Middle frontal gyrus (tissue), 1 donor: ENCODE measurements at regions not wholly inside any gene's neighbourhood (a gene's known extent, or its start where the extent isn't known, plus 50 kb on each side); places are given as distances from the start of the nearest gene placed in this dataset.
"Not testable (repeated sequence)": the region's sequence is repeated elsewhere in the genome, so short reads cannot be mapped to it uniquely, and the experiment has no call there.

Experiments
- DNase-seq: peaks from one replicate; pipeline ENCODE4 v3.0.0-alpha.2; 2015; ENCODE audit warnings: low spot score; ENCODE audit errors: extremely low spot score

GRCh38 chr11:116028506-116028905 lies 524.3 kb upstream of the CADM1 start:
- not testable (repeated sequence) for DNase-seq

DNA sequence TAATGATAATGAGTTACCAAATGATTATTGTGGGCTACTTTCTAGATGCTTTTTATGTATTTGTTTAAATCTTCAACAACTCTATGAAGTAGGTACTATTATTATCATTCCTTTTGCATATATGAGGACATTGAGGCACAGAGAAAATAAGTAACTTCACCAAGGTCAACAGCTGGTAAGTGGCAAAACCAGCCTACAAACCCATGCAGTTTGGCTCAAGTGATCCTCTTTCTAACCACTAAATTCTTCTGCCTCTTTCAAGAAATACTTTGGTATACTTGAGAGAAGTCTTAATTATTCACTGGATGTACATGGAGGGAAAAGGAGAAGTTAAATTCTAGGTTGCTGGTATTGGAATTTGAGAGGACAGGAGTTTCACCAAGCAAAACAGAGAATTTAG lies 495.2 kb upstream of the CADM1 start:
- DNase-seq: no peak

- no peak for DNase-seq
These were observed 492.6 kb upstream of the CADM1 start for GRCh38 chr11:115996808-115997188.

DNA sequence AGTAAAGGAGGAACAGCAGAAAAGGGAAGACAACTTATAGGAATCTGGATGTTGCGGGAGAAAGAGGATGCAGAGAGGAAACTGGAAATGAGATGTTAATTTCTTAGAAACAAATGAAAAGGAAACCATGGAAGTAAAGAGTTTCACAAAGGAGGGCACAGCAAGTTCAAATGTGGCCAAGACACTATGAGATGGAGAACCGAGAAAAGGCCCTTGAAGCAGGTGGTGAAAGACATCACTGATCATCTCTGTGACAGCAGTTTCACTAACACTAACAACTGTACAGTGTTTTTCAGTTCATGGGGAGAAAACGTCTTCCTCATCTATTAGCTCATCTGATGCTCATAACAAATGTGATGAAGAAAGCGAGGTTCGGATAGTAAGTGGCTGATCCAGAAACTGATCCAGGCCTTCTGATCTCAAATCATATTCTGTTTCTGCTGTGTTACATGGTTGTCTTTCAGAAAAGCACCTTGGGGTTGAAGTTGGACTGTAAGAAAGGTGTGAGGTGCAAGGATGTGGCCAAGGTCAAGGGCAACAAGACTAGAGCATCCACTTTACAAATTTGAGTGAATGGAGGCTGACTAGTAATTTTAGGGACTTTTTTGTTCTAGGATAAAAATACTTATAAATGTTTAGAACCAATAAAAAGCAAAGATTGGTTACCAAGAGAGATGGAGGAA lies 492.1 kb upstream of the CADM1 start:
- DNase-seq: no peak

- DNase-seq: no peak
These were observed 489.4 kb upstream of the CADM1 start for GRCh38 chr11:115993590-115993989.

DNA sequence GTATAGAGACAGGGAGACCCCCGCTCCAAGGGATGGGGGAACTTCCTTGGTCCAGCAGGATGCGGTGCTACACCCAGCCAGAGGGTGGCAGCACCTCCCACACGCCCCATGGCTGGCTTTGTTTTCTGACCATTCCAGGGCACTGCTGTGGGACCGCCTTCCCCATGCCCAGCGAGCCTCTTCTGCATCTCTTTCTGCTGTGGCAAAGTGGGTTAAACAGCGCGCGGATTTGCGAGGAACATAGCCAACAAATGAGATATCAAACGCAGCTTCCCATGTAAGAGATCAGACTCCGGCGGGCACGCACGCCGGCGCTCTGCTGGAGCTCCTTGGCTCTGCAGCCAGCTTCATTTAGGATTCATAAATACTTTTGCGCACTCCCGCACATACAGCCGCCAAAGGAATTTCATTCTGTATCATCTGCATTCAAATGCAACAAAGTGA lies 485.8 kb upstream of the CADM1 start:
- DNase-seq: no peak

DNA sequence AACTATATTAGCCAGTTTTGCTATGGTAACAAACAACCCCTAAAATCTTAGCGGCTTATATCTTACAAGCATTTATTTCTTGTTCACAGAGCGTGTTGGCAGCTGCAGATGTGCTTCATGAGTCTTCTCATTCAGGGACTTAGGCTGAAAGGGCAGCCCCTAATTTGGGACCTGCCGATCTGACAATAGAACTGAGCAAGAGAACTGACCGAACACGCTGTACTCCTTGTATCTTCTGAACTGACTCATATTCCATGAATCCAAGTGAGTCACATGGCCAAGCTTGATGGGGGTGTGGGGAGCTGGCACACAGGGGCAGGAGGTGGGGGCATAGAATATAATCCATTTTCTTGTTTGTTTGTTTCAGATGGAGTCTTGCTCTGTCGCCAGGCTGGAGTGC lies 481.7 kb upstream of the CADM1 start:
- DNase-seq: no peak

GRCh38 chr11:115984228-115984627 lies 480.0 kb upstream of the CADM1 start:
- DNase-seq: no peak

DNA sequence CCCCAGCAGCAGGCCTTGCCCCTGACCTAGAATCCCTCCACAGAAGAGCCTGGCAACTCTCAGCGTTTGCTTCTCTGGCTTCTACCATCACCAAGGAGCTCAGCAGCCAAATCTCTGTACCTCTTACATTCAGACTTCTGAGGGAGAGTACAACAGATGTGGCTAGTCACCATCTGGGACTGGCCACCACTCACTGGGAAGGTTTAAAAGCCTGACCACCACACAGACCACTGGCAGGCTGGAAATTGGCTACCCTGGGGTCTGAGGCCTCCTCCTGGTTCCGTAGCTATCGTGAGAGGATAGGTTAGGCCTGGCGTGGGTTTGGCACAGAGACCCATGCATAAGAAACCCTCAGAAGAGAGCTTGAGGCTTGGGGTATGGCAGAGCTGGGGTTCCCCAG lies 478.5 kb upstream of the CADM1 start:
- DNase-seq: no peak

DNA sequence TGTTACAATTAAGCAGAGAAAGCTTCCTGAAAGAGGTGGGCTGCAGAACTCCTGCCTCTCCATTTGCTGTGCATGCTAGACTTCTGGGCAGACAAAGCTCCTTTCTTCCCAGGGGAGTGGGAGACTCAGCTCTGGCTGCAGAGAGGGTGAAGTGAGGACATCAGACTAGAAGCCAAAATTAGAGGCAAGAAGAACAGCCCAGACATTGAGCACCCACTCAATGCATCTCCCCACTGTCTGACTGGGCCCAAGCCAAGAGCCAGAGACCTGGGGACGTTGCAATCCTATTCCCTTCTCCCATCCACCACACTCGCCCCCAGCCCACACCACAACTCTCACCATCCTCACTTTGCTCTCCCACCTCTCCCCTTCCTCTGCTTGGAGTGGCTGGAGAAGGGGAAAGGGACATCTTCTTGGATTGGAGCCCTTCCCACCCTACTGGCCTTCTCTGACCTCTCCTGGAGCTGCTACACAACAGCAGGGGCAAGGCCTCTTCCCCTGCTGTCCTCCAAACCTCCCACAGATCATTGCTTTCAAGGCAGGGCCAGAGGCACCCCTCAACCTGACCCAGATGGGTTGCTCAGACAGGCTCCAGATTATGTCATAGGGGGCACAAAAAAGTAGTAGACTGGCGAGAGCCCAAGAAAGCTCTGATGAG lies 477.7 kb upstream of the CADM1 start:
- DNase-seq: no peak

DNA sequence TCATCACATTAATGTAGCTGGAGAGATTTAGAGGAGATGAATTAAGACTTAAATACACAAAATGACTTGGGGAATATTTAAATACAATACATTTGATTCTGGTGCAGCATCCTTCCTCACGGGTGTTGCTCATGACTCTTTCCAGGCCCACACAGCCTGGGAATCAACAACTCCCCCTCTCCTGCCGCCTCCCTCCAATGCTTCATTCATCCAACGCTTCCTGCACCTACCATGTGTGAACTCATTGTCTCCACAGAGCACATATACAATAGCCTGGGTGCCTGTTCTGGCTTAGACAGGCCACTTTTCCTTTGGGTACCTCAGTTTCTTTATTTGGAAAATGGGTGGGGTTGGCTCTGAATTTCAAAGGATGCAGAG lies 476.9 kb upstream of the CADM1 start:
- DNase-seq: no peak

DNA sequence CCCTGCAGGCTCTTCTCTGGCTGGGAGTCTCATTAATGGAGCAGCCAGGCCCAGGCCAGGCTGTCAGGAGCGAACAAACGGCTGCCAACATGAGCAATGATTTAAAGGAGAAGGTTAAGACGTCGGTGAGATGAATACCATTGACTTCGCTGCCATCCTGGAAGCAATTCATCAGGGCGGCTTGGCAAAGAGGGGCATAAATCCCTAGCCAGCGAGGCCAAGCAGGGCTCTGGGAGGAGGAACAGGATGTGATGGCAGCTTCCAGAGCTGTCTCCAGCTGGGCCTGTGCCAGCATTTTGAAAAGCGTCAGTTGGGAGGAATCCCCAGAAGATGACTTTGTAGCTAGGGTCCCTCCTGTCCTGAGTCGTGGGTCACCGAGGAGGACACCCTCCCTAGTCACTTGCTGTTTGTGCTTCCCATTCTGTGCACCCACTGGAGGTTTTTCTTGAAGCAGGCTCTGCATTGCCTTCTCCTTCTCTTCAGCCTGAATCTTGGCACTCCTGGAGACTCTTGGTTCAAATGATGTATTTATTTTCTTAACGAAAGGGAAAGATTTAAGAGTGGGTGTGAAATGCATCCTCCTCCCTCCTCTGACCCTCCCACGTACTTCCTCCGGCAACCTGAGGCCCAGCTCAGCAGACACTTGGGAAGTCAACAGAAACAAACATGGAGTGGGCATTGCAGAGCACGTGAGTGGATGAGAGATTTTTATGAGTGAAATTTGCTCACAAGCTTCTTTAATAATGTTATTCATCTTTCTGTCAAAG lies 476.3 kb upstream of the CADM1 start:
- no peak for DNase-seq

- DNase-seq: no peak
These were observed 470.5 kb upstream of the CADM1 start for GRCh38 chr11:115974703-115975102.

DNA sequence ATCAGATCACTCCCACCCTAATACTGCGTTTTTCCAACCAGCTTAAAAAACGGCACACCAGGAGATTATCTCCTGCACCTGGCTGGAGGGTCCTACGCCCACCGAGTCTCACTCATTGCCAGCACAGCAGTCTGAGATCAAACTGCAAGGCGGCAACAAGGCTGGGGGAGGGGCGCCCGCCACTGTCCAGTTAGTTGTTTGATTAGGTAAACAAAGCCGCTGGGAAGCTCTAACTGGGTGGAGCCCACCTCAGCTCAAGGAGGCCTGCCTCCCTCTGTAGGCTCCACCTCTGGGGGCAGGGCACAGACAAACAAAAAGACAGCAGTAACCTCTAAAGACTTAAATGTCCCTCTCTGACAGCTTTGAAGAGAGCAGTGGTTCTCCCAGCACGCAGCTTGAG lies 463.0 kb upstream of the CADM1 start:
- DNase-seq: not testable (repeated sequence)

DNA sequence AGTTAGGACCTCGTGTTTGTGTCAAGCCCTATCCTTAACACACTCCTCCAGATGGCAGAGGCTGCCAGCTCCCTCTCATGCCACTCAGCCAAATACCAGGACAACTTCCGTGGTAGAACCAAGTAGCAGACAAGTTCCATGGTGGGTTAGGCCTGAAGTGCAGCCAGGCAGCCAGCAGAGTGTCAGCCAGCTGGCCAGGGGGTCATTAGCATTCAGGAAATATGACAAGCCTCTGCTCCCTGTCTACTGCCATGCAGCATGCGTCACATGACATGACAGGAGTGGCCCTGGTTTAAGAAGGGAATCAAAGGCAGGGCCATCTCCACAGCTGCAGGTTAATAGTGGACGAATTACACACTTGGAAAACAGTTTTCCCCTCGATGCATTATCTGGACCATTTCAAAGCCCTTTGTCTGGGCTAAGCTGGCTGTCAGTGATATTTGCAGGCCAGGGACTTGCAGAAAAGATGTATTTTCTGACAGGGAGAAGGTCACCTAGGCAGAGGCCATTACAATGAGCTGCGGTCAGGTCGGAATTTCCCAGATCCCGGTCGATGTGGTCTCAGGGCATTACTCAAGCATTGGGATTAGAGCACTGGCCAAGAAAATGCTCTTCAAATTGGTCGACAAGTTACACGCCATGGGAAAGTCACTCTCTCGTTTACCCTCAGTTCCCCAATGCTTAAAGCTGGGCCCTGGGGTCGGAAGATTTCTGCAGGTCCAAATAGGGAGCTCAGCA lies 461.7 kb upstream of the CADM1 start:
- no peak for DNase-seq

- DNase-seq: no peak
These were observed 459.9 kb upstream of the CADM1 start for GRCh38 chr11:115964091-115964490.

- DNase-seq: no peak
These were observed 458.9 kb upstream of the CADM1 start for GRCh38 chr11:115963156-115963555.

DNA sequence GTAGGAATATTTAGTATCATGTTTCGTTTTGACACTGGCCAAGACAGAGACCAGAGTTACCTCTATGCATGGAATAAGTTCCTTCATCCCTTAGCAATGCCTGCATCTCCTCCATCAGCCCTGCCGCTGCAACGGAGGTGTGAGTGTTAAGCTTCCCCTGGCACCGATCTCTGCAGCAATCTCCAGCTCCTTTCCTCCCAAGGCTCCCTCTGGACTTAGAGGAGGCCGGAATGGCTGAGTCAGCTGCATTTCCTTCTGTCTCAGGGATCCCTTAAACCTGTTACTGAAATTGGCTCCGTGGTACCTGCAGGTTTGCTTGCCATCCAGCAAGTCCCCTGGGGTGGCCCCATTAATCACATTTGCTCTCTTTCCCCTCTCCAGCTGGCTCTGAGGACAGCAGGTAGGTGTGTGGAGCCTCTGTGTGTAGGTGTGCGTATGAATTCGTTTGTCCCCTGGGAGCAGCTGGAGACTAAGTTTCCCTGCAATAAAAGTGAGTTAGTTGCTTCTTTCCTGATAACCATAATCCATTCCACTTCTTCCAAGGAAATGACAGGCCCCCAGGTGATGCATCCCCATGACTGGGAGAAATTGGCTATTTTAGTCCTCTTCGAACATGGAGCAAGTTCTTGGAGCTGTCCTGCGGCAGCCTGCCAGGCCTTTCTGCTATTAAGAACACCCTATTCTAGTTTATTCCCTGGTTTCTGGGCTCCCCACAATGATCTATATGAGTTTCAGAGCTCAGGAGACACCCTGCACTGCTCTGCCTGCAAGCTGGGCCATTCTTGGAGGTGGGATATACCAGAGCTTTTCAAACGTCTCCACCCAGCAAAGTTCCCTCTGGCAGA lies 457.2 kb upstream of the CADM1 start:
- no peak for DNase-seq

DNA sequence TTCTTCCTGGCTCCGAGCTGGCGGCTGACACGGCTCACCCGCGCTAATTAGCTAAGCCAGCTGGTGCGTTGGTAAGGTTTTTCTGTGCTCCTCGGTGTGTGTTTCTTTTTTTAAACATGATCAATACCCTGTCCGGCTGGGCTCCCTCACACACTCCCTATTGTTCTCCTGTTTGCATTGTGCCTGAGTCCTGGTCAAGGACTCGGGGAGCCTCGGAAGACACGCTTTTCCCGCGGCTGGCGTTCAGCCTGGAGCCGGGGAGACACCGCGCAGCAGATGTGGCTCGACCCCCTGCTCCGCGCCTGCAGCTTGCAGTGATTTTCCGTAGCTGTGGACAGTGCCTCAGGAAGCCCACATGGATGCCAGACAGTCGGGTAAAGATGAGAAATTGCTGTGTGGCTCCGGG lies 454.9 kb upstream of the CADM1 start:
- no peak for DNase-seq

- DNase-seq: no peak
These were observed 454.1 kb upstream of the CADM1 start for GRCh38 chr11:115958089-115959000.
